Tibial artery (tissue), 4 donors: ENCODE measurements at regions not wholly inside any gene's neighbourhood (a gene's known extent, or its start where the extent isn't known, plus 50 kb on each side); places are given as distances from the start of the nearest gene placed in this dataset.

Source experiments
- DNase-seq, 2 donors: peaks; one replicate each; pipeline ENCODE4 v3.0.0-alpha.2; 2019
- H3K27ac ChIP-seq, 2 donors: fragments of 200-600 bp; sonication (generic) in 1 of 2; 1 replicate in 1 of 2; 2 replicates in 1 of 2; pipeline ENCODE4 v1.5.1; 2018 to 2019; ENCODE audit warnings: mild to moderate bottlenecking in 1 of 2
- H3K27me3 ChIP-seq, 2 donors: fragments of 200-600 bp; sonication (generic) in 1 of 2; one replicate each; pipeline versions ENCODE4 v1.5.1 to v1.6.0; 2016 to 2019
- H3K36me3 ChIP-seq, 3 donors: fragments of 200-600 bp; sonication (generic) in 2 of 3; one replicate each; pipeline ENCODE4 v1.5.1; 2016 to 2019; ENCODE audit warnings: mild to moderate bottlenecking in 2 of 3
- H3K4me1 ChIP-seq, 4 donors: fragments of 200-600 bp; sonication (generic) in 2 of 4; 1 replicate in 3 of 4; 2 replicates in 1 of 4; pipeline ENCODE4 v1.5.1; 2016 to 2019
- H3K4me3 ChIP-seq, 2 donors: fragments of 200-600 bp; sonication (generic) in 1 of 2; 1 replicate in 1 of 2; 2 replicates in 1 of 2; pipeline ENCODE4 v1.5.1; 2018 to 2019; ENCODE audit warnings: mild to moderate bottlenecking in 2 of 2
- H3K9me3 ChIP-seq, 3 donors: fragments of 200-600 bp; sonication (generic) in 1 of 3; one replicate each; pipeline ENCODE4 v1.5.1; 2016 to 2019
- intact Hi-C: fragments of 100-400 bp; cut with DNase I; formaldehyde crosslinking; loops from one replicate; pipeline ENCODE4 v1.15.0; 2023; ENCODE audit warnings: low total_unique reads
- TF ChIP-seq, protein P1 (sequence below), 2 experiments: fragments of 200-600 bp in 1 of 2; fragments of 450-650 bp in 1 of 2; IDR thresholded peaks; one replicate each; pipeline ENCODE4 v1.5.1; 2017 to 2019; ENCODE audit warnings: antibody characterized with exemption in 2 of 2, mild to moderate bottlenecking in 1 of 2, moderate library complexity in 1 of 2

DNA sequence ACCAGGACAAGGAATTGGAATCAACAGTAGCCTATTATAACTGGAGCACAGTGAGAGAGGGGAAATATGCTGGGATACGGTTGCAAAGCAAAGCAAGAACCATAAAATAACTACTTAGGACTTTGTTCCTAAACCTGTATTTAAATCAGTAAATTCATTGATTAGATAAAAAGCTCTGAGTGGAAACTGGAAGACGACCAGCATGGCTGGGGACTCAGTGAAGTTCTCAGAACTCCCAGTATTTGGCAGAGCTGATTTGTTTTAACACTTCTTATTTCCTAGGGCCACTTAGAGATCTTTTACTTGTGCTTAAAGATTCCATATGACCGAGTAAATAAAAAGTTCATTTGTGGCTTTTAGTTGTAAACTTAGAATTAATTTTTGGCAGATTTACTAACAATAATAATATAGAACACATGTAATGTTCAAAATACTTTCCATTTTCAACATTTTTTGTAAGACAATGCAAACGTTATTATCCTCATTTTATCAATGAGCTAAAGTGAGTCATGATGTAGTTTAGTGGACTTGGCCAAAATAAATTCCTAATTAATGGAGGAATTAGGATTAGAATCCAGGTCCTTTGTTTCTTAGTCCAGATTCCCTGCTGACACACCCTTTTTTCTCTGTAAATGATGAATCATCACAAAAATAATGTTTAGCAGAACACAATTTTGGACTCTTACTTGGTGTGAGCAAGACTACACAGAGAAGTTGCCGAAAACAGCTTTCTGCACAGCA, 392.9 kb downstream of the GJA1 start:
- H3K36me3 ChIP-seq: no peaks in the 10 kb centered on the region
- no peak overlapping the region for H3K27ac ChIP-seq
- no peak overlapping the region for H3K4me3 ChIP-seq
- TF ChIP-seq, protein P1, sequence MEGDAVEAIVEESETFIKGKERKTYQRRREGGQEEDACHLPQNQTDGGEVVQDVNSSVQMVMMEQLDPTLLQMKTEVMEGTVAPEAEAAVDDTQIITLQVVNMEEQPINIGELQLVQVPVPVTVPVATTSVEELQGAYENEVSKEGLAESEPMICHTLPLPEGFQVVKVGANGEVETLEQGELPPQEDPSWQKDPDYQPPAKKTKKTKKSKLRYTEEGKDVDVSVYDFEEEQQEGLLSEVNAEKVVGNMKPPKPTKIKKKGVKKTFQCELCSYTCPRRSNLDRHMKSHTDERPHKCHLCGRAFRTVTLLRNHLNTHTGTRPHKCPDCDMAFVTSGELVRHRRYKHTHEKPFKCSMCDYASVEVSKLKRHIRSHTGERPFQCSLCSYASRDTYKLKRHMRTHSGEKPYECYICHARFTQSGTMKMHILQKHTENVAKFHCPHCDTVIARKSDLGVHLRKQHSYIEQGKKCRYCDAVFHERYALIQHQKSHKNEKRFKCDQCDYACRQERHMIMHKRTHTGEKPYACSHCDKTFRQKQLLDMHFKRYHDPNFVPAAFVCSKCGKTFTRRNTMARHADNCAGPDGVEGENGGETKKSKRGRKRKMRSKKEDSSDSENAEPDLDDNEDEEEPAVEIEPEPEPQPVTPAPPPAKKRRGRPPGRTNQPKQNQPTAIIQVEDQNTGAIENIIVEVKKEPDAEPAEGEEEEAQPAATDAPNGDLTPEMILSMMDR (IDR thresholded peaks at IDR 0.05): no peak
- peaks cover 0 to 11% (median 0%) of the 10 kb centered on the region in 4 donors for H3K4me1 ChIP-seq
- intact Hi-C loops: no loop called here
- no peaks in the 10 kb centered on the region for H3K27me3 ChIP-seq
- no peaks in the 10 kb centered on the region for H3K9me3 ChIP-seq
- no peak for DNase-seq

DNA sequence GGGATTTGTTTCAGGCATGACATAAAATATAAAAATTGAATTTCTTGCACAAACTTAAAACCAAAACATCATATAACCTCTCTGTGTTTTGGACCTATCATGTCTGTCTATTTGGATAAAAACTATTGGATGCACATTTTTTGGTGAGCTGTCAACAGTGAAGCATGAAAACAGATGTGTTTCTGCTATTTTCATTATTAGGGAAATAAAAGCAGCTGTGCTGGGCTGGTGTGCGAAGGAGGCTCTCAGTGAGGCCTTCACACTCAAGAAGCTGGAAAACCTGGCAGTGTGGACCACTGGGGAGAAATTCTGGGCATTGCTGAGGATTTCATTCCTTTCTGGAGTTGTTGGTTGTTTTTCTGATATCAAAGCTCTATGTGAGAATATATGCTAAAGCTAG, 395.3 kb downstream of the GJA1 start:
- intact Hi-C loops: no loop called here
- TF ChIP-seq, protein P1 (IDR thresholded peaks at IDR 0.05): no peak
- H3K9me3 ChIP-seq: no peaks in the 10 kb centered on the region
- no peak overlapping the region for H3K4me3 ChIP-seq
- H3K27me3 ChIP-seq: no peaks in the 10 kb centered on the region
- H3K27ac ChIP-seq: no peak overlapping the region
- peaks cover 0 to 5% (median 0%) of the 10 kb centered on the region in 4 donors for H3K4me1 ChIP-seq
- DNase-seq: no peak
- H3K36me3 ChIP-seq: no peaks in the 10 kb centered on the region

DNA sequence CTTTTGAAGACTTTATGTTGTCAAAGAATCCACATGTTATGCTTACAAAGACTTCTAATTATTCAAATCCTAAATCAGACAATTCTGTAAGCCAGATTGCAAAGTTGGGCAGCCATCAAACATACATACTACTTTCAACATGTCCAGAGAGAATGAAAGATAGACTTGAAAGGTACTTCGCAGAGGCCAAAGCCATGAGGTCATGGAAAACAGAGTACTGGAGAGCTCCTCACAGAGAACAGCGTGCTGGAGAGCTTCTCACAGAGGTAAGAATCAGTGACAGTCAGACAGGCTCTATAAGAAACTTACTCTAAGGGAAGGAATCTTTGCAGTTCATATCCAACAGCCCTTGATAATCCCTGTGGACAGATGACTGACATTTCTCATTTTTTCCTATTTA, 400.2 kb downstream of the GJA1 start:
- no peak overlapping the region for H3K4me3 ChIP-seq
- DNase-seq: no peak
- H3K36me3 ChIP-seq: no peaks in the 10 kb centered on the region
- no peaks in the 10 kb centered on the region for H3K9me3 ChIP-seq
- no peak overlapping the region for H3K27ac ChIP-seq
- peaks cover 0 to 5% (median 0%) of the 10 kb centered on the region in 4 donors for H3K4me1 ChIP-seq
- TF ChIP-seq, protein P1 (IDR thresholded peaks at IDR 0.05): no peak
- H3K27me3 ChIP-seq: no peaks in the 10 kb centered on the region
- intact Hi-C loops: no loop called here

DNA sequence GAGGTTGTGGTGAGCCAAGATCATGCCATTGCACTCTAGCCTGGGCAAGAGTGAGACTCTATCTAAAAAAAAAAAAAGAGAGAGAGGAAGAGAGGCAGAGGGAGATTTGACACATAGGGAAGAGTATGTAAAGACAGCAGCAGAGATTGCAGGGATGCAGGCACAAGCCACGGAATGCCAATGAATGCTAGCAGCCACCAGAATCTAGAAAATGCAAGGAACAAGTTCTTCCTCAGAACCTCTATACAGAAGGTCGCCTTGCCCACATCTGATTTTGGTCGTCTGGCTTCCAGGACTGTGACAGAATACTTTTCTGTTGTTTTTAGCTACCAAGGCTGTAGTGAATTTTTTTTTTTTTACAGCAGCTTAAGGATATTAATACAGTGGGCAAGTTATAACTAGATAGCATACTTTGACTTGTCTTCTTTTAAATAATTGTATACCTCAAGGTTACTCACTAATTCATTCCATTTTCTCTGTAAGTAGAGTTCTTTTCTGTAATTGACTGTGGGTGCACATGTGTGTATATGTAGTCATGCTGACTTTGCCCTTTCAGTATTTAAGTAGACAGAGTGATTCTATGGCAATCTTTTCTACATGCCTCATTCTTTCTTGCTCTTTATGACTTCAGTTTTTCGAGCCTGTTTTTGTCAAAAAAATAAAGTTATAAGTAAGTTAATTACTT, 402.2 kb downstream of the GJA1 start:
- no peaks in the 10 kb centered on the region for H3K36me3 ChIP-seq
- H3K27me3 ChIP-seq: no peaks in the 10 kb centered on the region
- H3K9me3 ChIP-seq: no peaks in the 10 kb centered on the region
- DNase-seq: no peak
- no peak overlapping the region for H3K27ac ChIP-seq
- H3K4me1 ChIP-seq: no peaks in the 10 kb centered on the region
- TF ChIP-seq, protein P1 (IDR thresholded peaks at IDR 0.05): no peak
- intact Hi-C loops: no loop called here
- H3K4me3 ChIP-seq: no peak overlapping the region

DNA sequence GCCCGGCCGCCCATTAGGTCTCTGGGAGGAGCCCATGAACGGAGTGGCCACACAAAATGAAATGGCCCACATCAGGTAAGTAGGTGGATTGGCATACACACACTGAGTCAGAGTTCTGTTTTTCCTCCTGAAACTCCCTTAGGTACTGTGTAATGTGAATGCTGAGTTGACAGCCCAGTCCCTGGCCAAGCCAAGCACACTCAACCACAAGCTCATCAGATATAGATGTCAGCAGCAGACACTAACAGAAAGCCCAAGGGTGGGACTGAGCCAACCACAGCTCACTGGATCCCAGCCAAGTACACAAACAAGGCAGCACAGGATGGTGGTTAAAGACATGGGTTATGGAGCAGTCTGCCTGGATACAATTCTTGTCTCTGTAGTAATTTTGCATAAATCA, 403.4 kb downstream of the GJA1 start:
- no peaks in the 10 kb centered on the region for H3K9me3 ChIP-seq
- TF ChIP-seq, protein P1 (IDR thresholded peaks at IDR 0.05): no peak
- no peaks in the 10 kb centered on the region for H3K36me3 ChIP-seq
- intact Hi-C loops: no loop called here
- no peak overlapping the region for H3K27ac ChIP-seq
- no peaks in the 10 kb centered on the region for H3K4me1 ChIP-seq
- DNase-seq: no peak
- no peaks in the 10 kb centered on the region for H3K27me3 ChIP-seq
- no peak overlapping the region for H3K4me3 ChIP-seq
